ENCODE measurements at regions not wholly inside any gene's neighbourhood (a gene's known extent, or its start where the extent isn't known, plus 50 kb on each side); places are given as distances from the start of the nearest gene placed in this dataset.

GRCh38 chr9:129467739-129468666, 152.9 kb downstream of the C9orf50 start:
- Histone ChIP-seq H3K9ac (ENCODE audit: low read length) (no peak overlapping the region), H3K4me3 (ENCODE audit: low read length) (no peak overlapping the region), H3K27me3 (ENCODE audit: low read length) (no peaks in the 10 kb centered on the region), H3K4me2 (ENCODE audit: low read length) (no peak overlapping the region), H3K79me2 (ENCODE audit: low read length) (no peaks in the 10 kb centered on the region), H2AFZ (ENCODE audit: low read length) (no peak overlapping the region), H3F3A (ENCODE audit: low read length, unreplicated experiment) (no peaks in the 10 kb centered on the region), H4K20me1 (ENCODE audit: low read length) (no peaks in the 10 kb centered on the region), H3K9me2 (replicated peaks; ENCODE audit: low read length) (no peaks in the 10 kb centered on the region), H3K27ac (ENCODE audit: low read length) (no peak overlapping the region), H3K4me1 (ENCODE audit: insufficient read depth, low read length) (no peaks in the 10 kb centered on the region; the same call in 1 of the 2 replicates), H3K9me3 (ENCODE audit: low read length) (no peaks in the 10 kb centered on the region), H3K36me3 (ENCODE audit: low read depth, low read length) (no peaks in the 10 kb centered on the region)
- TF ChIP-seq CTCF (conservative IDR thresholded peaks at IDR 0.05; ENCODE audit: low read depth, low read length) (no peak), EZH2 (IDR thresholded peaks at IDR 0.05; ENCODE audit: low read length, unreplicated experiment) (no peak), EZH2phosphoT487 (IDR thresholded peaks at IDR 0.05; ENCODE audit: borderline replicate concordance, low read length) (no peak)
- intact Hi-C loops (cut with micrococcal nuclease) = no loop called here
- ChIA-PET CTCF (no interaction called here), POLR2A (ENCODE audit: unreplicated experiment) (no interaction called here)
- DNase-seq = no peak
- no TSS peak for BruUV-seq (replicated peaks)
- ATAC-seq = no peak

- Histone ChIP-seq H3K9me2 (replicated peaks; ENCODE audit: low read length) (no peaks in the 10 kb centered on the region), H3K27ac (ENCODE audit: low read length) (no peak overlapping the region), H3K4me2 (ENCODE audit: low read length) (no peak overlapping the region), H4K20me1 (ENCODE audit: low read length) (no peaks in the 10 kb centered on the region), H3K79me2 (ENCODE audit: low read length) (no peaks in the 10 kb centered on the region), H3F3A (ENCODE audit: low read length, unreplicated experiment) (no peaks in the 10 kb centered on the region), H3K4me3 (ENCODE audit: low read length) (no peak overlapping the region), H2AFZ (ENCODE audit: low read length) (no peak overlapping the region), H3K9ac (ENCODE audit: low read length) (no peak overlapping the region), H3K4me1 (ENCODE audit: insufficient read depth, low read length) (no peaks in the 10 kb centered on the region; the same call in 1 of the 2 replicates), H3K36me3 (ENCODE audit: low read depth, low read length) (no peaks in the 10 kb centered on the region), H3K27me3 (ENCODE audit: low read length) (no peaks in the 10 kb centered on the region), H3K9me3 (ENCODE audit: low read length) (no peaks in the 10 kb centered on the region)
- no TSS peak for BruUV-seq (replicated peaks)
- intact Hi-C loops (cut with micrococcal nuclease) = no loop called here
- ATAC-seq (no peak), DNase-seq (no peak)
- CTCF ChIA-PET = no interaction called here
- POLR2A ChIA-PET (ENCODE audit: unreplicated experiment) = no interaction called here
- TF ChIP-seq EZH2phosphoT487 (IDR thresholded peaks at IDR 0.05; ENCODE audit: borderline replicate concordance, low read length) = no peak
- TF ChIP-seq EZH2 (IDR thresholded peaks at IDR 0.05; ENCODE audit: low read length, unreplicated experiment) = no peak
- TF ChIP-seq CTCF (conservative IDR thresholded peaks at IDR 0.05; ENCODE audit: low read depth, low read length) = no peak
Measured at GRCh38 chr9:129467004-129467588, 153.8 kb downstream of the C9orf50 start.

Measured in PC-3 (cell line).